Fibroblast of the conjunctiva (primary cell): ENCODE measurements at regions not wholly inside any gene's neighbourhood (a gene's known extent, or its start where the extent isn't known, plus 50 kb on each side); places are given as distances from the start of the nearest gene placed in this dataset.
A peak's percentile ranks its signal among the peaks of the same experiment; 100 is the strongest.

Source experiments
- DNase-seq: peaks from one replicate; pipeline ENCODE4 v3.0.0-alpha.2; 2010; ENCODE audit warnings: low read depth

- DNase-seq = peak; percentile 91
Observed at GRCh38 chr1:87224201-87224600, 104.5 kb upstream of the LMO4 start.

DNA sequence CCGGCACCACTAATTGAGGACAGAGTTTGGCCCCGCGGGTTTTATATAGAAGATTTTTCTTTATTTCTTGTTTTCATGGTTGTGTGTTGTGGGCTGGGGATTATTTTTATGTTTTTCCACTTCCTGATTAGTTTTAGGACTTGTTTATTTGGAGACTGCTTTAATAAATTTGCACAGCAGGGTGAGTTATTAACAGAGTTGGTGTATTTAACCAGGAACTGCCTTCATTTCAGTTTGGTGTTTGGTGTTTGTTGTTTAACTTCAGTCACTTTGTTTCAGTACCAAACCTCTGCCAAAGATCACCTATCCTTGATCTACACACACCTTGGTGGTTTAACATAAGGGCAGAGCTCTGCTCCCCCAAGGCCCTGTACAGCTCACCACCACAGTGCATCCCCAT lies 103.5 kb upstream of the LMO4 start:
- DNase-seq = no peak

GRCh38 chr1:87226341-87226760 lies 102.3 kb upstream of the LMO4 start:
- DNase-seq = peak; percentile 94

- no peak for DNase-seq
Observed at GRCh38 chr1:87227651-87228050, 101.0 kb upstream of the LMO4 start.

DNA sequence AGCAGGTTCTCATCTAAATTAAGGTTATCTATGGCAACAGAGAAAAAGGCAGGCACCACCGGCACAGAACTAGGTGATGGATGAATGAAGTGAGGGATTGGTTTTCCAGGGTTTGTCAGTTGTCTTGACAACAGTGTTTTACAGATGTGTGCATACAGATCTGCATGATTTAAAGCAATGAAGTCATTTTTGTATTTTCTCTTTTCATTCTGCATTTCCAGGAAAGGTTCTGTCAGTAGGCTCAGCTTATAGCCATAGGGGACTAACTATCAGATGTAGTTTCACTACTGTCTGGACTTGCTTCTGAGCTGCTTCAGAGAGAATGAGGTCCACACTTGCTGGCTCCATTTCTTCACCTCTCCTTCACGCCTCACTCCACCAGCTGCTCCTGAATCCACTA lies 98.2 kb upstream of the LMO4 start:
- no peak for DNase-seq

GRCh38 chr1:87231703-87232367 lies 96.8 kb upstream of the LMO4 start:
- no peak for DNase-seq

DNA sequence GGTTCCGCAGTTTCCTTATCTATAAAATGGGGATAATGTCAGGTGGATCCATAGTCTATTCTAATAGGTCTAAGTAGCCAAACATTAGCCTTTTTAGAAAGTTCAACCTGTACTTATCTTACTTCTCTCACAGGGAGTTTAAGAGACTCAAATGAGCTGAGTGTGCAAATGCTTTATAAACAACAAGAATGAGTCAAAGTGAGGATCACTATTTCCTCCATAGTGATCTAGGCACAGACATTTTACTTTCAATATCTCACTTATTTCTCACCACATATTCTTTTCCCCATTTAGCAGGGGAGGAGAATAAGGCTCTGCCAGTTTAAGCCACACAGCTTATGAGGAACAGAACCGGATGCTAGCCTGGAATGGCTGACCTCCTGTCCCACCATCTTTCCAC lies 92.1 kb upstream of the LMO4 start:
- DNase-seq = no peak

DNA sequence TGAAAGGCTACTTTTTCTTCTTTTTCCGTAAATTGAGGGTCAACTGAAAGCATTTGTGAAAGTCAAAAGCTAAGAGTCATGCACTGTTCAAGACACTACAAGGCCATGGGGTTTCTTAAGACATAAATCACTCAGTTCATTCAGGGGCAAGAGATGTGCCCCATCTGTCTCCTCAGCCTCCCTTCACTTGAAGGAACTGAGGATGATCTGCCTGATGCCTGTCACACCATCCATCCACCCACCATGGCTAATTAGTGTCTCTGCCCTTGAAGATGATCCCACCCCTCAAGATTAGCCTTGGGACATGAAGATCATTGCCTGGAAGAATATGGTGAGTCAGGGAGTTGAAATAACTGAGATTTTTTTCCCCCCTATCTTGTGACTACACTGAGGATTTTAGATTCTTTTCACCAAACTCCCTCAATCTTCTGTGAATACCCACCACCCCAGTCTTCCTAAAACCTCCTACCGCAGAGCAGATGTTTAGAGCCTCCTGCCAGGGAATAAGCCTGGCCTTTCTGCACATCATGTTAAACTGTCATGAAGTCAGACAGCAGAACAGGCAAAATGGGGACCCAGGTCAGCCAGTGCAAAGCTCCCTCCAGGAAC lies 88.6 kb upstream of the LMO4 start:
- DNase-seq = no peak

GRCh38 chr1:87240661-87241285 lies 87.9 kb upstream of the LMO4 start:
- DNase-seq = no peak

DNA sequence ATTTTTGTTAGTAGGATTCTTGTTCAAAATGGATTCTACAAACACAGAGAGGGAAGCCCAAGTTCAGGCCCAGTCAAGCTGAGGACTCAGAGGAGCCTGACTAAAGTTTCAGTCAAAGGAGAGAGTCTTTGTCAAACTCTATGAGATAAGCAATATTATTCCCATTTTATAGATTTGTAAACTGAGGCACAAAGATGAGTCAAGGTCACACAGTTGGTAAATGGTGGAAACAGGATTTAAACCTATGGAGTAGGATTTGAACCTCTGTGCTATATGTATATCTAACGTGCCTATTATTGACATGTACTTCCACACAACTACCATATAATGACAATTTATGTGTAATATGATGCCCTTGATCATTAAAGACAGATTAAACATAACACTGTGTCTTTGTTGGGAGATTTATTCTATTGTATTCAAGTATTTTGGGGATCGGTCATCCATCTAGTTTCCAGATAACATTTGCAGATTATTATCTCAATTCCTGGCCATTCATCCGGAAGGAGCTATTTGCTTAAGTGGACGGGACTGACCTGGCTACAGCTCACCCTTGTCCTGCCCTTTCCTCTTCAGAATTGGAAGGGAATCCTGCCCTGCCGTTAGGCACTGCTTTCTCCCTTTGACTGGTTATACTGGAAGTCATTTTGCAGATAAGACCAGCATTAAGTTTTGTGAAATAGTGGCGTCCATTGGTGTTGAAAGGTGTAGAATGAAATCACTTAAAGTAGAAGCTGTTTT lies 86.1 kb upstream of the LMO4 start:
- no peak for DNase-seq

- no peak for DNase-seq
Observed at GRCh38 chr1:87243573-87243972, 85.1 kb upstream of the LMO4 start.

DNA sequence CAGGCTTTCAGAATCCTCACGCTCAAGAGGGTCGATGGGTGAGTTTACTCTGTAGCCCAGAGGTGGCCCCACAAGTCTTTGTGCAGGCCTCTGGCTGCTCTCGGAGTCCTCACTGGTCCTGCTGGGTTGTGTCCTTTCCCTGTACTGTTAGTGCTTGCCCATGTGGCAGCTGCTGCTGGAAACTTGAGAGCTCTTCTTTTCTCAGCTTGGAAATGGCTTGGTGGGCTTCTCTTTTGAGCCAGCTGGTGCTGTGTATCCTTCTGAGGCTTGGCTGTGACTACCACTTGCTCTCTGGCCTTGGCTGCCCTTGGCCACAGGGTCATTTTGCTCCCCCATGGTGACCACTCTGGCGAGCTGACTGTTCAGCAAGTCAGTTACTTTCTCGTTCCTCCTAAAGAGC lies 82.2 kb upstream of the LMO4 start:
- no peak for DNase-seq

DNA sequence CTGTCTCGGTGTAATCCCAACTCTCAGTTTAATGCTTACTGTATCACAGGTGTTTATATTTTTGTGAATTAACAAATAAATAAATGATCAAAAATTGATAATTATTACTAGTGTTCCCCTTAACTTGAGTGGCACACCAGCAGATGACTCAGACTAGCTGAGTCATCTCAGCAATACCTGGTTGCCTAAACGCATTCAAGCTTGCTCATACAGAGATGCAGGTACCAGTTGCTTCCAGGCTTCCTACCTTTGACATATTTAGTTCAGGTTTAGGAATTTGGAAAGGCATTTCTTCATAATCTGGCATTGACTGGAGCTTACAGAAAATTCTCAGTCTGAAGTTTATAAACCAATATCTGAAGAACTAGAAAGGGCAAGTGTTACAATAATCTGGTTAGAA lies 78.9 kb upstream of the LMO4 start:
- no peak for DNase-seq

- DNase-seq = no peak
Observed at GRCh38 chr1:87250336-87250735, 78.3 kb upstream of the LMO4 start.

DNA sequence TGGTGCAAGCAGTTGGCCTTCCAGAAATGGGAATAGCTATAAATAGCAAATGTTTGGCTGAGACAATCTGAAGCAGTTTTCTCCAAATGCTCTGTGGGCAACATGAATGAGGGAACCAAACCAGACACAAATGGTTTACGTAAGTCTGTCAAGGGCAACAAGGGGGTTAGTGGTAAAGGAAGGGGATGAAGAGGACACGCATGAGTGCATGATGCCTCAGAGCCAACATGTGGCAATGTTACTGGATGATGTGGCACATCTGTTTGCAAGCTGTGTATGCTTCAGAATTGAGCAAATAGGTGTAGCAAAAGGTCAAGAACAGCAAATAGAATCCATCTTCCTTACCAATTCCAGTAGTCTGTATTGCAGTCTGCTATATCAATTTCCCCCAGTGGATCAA lies 76.3 kb upstream of the LMO4 start:
- DNase-seq = peak; percentile 56

DNA sequence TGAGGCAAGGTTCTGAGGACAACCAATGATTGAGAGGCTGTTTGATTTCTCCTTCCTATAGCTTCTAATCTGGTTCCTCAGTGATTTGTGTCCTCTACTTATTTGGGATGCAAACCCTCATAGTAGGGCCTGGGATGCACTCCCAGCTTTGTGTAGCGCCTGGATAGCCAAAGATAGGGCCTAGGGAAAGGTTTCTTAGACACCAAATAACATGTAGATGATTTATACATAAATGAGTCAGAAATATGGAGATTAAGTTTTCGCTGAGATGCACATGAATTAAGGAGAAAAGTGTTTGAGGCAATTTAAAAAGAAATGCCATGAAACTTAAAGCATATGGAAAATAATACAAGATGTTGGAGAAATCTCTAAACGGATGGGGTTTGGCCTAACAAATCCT lies 66.0 kb upstream of the LMO4 start:
- DNase-seq = no peak

DNA sequence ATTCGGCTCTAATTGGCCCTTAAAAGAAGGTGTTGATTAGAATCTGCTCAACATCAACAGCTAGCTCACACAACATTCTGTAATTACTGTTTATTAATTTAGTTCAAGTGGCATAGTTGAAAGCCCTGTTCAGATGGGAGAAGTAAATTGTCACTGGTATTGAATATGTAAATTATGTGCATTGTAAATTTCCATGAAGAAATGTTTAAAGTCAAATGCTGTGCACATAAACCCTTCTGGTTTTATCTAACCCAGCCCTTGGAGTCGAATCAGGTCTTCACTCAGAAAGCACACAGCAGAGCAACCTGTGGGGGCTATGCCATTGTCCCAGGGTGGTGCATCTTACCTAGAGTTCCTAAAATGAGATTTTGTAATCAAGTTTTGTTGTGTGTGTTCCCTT lies 65.4 kb upstream of the LMO4 start:
- DNase-seq = no peak

DNA sequence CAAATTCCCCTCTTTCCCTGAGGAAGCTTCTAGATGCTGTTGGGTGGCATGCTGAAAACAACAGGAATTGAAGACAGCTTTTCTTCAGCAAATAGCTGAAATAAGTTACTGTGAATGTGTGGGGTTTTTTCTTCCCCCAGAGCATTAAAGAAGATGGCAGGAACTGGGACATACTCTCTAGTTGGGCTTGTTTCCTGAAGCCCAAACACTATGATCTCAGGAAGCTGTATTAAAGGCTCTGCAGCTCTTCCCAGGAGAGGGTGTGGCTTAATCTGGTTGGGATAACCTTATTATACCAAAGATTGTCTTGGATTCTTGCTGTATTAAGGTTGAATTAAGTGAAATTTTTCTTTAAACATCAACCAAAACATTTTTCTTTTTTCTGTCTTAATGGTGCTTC lies 64.9 kb upstream of the LMO4 start:
- no peak for DNase-seq

DNA sequence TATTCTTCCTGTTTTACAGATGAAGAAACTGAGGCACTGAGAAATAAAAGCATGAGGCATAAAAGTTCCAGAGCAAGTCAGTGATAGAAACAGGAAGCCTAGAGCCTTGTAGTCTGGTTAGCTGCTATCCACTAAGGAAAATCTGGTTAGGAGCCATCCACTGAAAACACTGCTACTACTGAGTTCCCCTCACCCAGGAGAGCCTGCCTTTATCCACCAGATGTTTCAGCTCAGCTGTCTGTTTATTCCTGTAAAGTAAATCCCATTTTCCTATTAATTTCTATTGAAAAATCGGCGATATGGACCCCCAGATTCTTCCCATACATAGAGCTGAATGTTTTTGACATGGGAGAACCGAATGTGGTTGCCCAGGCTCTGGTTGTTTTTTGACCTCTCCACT lies 63.7 kb upstream of the LMO4 start:
- no peak for DNase-seq

GRCh38 chr1:87265786-87266185 lies 62.9 kb upstream of the LMO4 start:
- no peak for DNase-seq

- no peak for DNase-seq
Observed at GRCh38 chr1:87268111-87268510, 60.6 kb upstream of the LMO4 start.

GRCh38 chr1:87269921-87270320 lies 58.8 kb upstream of the LMO4 start:
- no peak for DNase-seq

DNA sequence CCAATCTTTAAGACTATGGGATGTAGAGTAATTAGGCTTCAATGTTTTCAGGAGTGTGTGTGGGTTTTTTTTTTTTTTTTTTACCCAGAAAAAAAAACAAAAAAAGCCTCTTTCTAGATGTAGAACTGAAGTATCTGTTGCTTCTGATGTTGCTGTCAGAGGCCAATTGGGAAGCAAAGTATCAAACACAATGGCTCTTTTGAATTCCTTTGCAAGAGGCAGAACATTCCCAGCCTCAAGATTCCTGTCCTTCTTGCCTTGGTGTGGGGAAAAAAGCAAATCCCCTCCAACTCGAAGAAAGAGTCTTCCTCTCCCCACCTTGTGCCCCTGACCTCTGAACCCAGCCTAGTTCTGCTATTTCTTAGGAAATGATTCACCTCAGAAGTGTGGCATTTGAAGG lies 55.4 kb upstream of the LMO4 start:
- no peak for DNase-seq
